Effector memory CD4-positive, alpha-beta T cell (primary cell): ENCODE measurements at regions not wholly inside any gene's neighbourhood (a gene's known extent, or its start where the extent isn't known, plus 50 kb on each side); places are given as distances from the start of the nearest gene placed in this dataset.
"Not testable (repeated sequence)": the region's sequence is repeated elsewhere in the genome, so short reads cannot be mapped to it uniquely, and the experiment has no call there.

Experiments used
- DNase-seq, 3 donors: peaks; one replicate each; pipeline ENCODE4 v3.0.0-alpha.2; 2020
- H3K27ac ChIP-seq: 2 replicates; pipeline ENCODE4 v1.7.0; 2013; ENCODE audit warnings: mild to moderate bottlenecking, low read length, moderate library complexity; ENCODE audit not compliant: insufficient read depth, poor library complexity, severe bottlenecking
- H3K27me3 ChIP-seq: replicated peaks from 2 replicates; pipeline ENCODE4 v1.7.0; 2013; ENCODE audit warnings: mild to moderate bottlenecking, low read length; ENCODE audit not compliant: insufficient read depth, control insufficient read depth, poor library complexity, severe bottlenecking
- H3K36me3 ChIP-seq: 2 replicates; pipeline ENCODE4 v1.7.0; 2013; ENCODE audit warnings: mild to moderate bottlenecking, low read length, moderate library complexity; ENCODE audit not compliant: control insufficient read depth, insufficient read depth
- H3K4me1 ChIP-seq: 2 replicates; pipeline ENCODE4 v1.7.0; 2013; ENCODE audit warnings: low read length, mild to moderate bottlenecking; ENCODE audit not compliant: control insufficient read depth, insufficient read depth, poor library complexity, severe bottlenecking
- H3K4me3 ChIP-seq: 2 replicates; pipeline ENCODE4 v1.7.0; 2013; ENCODE audit warnings: low read length, low read depth, mild to moderate bottlenecking; ENCODE audit not compliant: insufficient read depth, poor library complexity, severe bottlenecking
- H3K9me3 ChIP-seq: 2 replicates; pipeline ENCODE4 v1.7.0; 2013; ENCODE audit warnings: mild to moderate bottlenecking, low read length, moderate library complexity; ENCODE audit not compliant: control insufficient read depth

DNA sequence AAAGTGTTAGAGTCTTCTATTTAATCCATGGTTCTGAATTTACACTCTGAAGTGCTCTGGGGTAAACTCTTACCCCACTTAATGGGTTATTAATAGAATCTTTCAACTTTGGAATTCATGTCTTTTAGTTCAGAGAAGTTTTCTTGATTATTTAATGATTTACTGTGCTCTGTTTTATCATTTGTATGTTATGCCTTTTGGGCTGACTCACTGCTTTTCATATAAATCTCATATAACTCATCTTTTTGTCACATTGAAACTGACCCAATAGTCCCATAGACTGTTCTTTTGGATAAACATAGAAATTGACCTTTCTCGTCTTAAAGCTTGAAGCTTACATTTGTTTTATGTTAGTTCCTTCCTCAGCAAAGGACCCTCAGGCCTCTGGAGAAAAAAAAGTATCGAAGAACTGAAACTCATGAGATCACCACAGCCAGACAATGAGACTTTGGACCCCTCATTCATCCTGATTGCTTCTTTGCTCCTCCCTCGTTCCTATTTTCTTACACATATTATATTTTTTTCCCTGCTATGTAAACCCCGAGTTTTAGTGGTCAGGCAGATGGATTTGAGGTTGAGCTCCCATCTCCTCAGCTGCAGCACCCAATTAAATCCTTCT lies 229.1 kb upstream of the CBLB start:
- no peak overlapping the region for H3K27ac ChIP-seq
- H3K9me3 ChIP-seq: no peaks in the 10 kb centered on the region
- H3K4me1 ChIP-seq: no peaks in the 10 kb centered on the region
- no peaks in the 10 kb centered on the region for H3K36me3 ChIP-seq
- no peak for DNase-seq
- no peaks in the 10 kb centered on the region for H3K27me3 ChIP-seq
- H3K4me3 ChIP-seq: no peak overlapping the region

DNA sequence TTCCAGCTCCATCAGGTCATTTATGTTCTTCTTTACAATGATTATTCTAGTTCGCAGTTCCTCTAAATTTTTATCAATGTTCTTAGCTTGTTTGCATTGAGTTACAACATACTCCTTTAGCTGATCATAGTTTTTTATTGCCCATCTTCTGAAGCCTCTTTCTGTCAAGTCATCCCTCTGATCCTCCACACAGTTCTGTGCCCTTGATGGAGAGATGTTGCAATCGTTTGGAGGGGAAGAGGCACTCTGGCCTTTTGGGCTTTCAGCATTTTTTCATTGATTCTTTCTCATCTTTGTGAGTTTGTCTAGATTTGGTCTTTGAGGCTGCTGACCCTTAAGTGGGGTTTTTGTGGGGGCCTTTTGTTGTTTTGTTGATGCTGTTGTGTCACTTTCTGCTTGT lies 234.6 kb upstream of the CBLB start:
- no peak for DNase-seq
- Histone ChIP-seq H3K27me3 (no peaks in the 10 kb centered on the region), H3K36me3 (no peaks in the 10 kb centered on the region), H3K4me1 (no peaks in the 10 kb centered on the region), H3K27ac (no peak overlapping the region), H3K9me3 (no peaks in the 10 kb centered on the region), H3K4me3 (no peak overlapping the region)

DNA sequence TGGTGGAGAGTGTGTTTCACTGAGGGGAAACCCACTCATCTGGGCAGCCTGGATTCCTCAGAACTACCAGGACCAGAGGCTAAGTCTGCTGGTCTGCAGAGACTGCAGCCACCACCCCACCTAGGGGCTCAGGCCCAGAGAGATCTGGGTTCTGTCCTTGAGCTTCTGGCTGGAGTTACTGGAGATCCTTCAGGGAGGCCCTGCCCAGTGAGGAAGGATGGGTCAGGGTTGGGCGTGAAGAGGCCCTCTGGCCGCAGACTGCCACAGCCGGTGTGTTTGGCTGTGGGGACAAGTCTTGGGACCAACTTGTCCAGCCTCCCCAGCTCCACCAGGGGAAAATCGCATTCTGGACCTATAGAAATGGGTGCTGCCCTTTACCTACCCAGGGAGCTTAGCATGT lies 235.3 kb upstream of the CBLB start:
- H3K27ac ChIP-seq: no peak overlapping the region
- H3K4me3 ChIP-seq: no peak overlapping the region
- no peaks in the 10 kb centered on the region for H3K27me3 ChIP-seq
- DNase-seq: no peak
- no peaks in the 10 kb centered on the region for H3K36me3 ChIP-seq
- H3K9me3 ChIP-seq: no peaks in the 10 kb centered on the region
- H3K4me1 ChIP-seq: no peaks in the 10 kb centered on the region

DNA sequence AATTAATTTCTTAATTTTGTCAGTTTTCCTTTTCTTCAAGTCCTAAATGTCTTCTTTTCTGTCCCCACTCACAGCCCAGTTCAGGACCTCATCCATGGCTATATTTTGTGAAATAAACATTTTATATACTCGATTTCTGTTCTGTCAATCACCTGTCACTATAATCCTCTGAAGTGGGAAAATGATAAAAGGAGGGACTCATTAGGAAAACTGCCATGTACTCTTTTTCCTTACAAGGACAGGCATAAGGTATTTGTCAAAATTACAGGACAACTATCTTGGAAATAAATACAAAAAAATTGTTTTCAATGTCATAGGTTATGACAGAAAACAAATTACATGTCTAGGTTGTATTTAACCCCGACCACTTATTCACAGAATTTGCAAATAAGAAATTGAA lies 240.1 kb upstream of the CBLB start:
- Histone ChIP-seq H3K27me3 (no peaks in the 10 kb centered on the region), H3K27ac (no peak overlapping the region), H3K4me1 (no peaks in the 10 kb centered on the region), H3K4me3 (no peak overlapping the region), H3K36me3 (no peaks in the 10 kb centered on the region), H3K9me3 (no peaks in the 10 kb centered on the region)
- no peak for DNase-seq

DNA sequence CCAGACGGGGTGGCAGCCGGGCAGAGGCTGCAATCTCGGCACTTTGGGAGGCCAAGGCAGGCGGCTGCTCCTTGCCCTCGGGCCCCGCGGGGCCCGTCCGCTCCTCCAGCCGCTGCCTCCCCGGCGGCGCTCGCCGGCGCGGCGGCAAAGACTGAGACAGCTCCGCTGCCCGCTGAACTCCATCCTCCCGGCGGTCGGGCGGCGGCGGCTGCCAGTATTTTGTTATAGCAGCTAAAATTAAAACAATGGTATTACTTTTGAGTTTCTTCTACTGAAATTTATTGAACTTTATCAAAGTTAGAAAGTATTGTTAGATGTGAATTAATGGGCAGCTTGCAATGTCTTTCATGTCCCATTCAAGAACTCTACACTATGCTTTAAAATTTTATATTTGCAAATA lies 243.7 kb upstream of the CBLB start:
- H3K36me3 ChIP-seq, DNase-seq, H3K4me3 ChIP-seq, H3K9me3 ChIP-seq, H3K27me3 ChIP-seq, H3K27ac ChIP-seq, H3K4me1 ChIP-seq: not testable (repeated sequence)

DNA sequence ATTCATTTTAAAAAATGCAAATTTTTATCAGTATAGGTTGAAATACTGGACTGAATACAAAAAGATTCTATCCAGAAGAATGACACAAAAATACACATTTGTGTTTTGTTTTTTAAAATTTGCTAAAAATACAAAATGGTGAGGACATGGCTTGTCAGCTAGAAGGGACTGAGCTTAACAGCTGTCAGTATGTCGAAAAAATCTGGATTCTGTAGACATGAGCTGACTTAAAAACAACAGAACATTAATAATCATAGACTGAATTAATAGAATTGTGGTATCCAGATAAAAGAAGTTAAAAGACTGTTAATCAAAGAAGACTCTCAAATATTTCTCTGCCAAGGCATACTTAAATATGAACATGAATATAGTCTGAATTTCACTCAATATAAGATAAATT lies 244.9 kb upstream of the CBLB start:
- DNase-seq: no peak
- no peak overlapping the region for H3K27ac ChIP-seq
- no peak overlapping the region for H3K4me3 ChIP-seq
- H3K4me1 ChIP-seq: no peaks in the 10 kb centered on the region
- no peaks in the 10 kb centered on the region for H3K36me3 ChIP-seq
- H3K9me3 ChIP-seq: no peaks in the 10 kb centered on the region
- no peaks in the 10 kb centered on the region for H3K27me3 ChIP-seq

DNA sequence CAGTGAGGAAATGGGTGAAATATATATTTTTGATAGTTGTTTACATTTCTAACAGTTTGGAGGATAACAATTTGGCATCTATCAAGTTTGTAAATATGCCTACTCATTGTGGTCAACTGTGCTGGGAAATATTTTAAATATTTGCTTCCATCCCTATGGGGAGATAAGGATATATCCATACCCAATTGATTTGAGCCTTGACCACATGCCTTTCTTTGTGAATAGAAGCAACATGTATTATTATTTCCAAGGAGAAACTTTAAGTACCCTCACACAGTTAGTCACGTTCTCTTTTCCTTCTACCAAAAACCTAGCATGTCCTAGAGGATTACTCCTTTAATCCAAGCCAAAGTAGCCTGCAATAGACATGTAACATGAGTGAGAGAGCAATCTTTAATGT lies 245.4 kb upstream of the CBLB start:
- no peak for DNase-seq
- Histone ChIP-seq H3K4me1 (no peaks in the 10 kb centered on the region), H3K27ac (no peak overlapping the region), H3K36me3 (no peaks in the 10 kb centered on the region), H3K4me3 (no peak overlapping the region), H3K9me3 (no peaks in the 10 kb centered on the region), H3K27me3 (no peaks in the 10 kb centered on the region)

DNA sequence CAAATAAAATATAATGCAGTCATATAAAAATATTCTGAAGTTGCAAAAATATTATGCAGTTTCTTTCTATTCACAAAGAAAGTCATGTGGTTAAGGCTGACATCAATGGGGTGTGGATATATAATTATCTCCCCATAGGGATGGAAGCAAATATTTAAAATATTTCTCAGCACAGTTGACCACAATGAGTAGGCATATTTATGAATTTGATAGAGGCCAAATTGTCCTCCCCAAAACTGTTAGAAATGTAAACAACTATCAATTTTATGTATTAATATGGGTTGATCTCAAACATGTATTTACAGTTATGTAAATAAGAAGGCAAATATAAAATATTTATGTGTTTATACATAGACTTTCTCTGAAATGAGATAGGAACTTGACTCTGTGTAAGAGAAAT lies 246.0 kb upstream of the CBLB start:
- H3K9me3 ChIP-seq: no peaks in the 10 kb centered on the region
- H3K27me3 ChIP-seq: no peaks in the 10 kb centered on the region
- no peak overlapping the region for H3K27ac ChIP-seq
- H3K36me3 ChIP-seq: no peaks in the 10 kb centered on the region
- DNase-seq: no peak
- H3K4me1 ChIP-seq: no peaks in the 10 kb centered on the region
- no peak overlapping the region for H3K4me3 ChIP-seq

DNA sequence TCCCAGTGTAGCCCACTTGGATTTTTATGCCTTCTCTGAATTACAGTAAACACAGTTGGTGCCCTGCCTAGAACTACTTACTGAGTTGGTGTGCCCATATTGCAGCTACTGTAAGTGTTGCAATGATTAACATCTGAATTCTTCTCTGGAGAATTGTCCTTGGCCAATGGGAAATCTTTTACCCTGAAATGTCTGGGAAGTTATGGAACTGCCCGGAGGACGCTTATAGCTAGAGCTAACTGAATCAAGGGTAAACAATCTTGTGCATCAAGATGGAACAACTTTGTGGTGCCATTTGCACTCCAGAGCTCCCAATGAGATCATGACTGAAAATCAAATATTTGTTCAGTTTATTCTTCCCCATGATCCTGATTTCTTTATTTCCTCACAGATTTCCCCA lies 246.7 kb upstream of the CBLB start:
- no peak for DNase-seq
- H3K27ac ChIP-seq: no peak overlapping the region

DNA sequence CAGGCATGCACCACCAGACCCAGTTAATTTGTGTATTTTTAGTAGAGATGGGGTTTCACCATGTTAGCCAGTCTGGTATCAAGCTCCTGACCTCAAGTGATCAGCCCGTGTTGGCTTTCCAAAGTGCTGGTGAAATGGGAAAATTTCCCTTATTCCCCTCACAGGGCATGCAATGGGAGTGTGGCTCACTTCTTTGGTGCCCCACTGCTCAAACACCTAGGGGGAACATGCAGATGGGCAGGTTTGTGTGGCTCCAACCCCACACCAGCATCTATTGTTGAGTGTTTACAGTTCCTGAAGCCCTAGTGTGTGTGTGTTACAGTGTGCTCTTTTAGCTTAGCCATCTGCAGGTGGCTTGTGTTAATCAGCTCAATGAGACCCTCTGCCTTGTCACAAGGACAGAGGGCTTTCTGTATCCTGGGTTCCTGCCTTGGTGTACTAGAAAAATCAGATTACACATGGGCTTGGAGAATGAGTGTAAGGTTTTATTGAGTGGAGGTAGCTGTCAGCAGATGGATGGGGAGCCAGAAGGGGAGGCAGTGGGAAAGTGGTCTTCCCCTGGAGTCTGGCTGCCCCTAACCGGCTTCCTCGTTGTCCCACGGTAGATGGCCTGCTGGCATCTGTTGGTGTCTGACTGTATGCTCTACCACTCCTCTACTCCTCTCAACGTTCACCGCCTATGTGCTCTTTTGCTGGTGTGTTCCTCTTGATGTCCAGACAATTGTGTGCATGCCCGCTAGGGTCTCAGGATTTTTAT lies 248.1 kb upstream of the CBLB start:
- Histone ChIP-seq H3K27ac (no peak overlapping the region), H3K27me3 (no peaks in the 10 kb centered on the region), H3K9me3 (no peaks in the 10 kb centered on the region), H3K36me3 (no peaks in the 10 kb centered on the region), H3K4me1 (no peaks in the 10 kb centered on the region), H3K4me3 (no peak overlapping the region)
- no peak for DNase-seq

More for the DNA sequence above, 246.7 kb upstream of the CBLB start:
- H3K4me1 ChIP-seq: no peaks in the 10 kb centered on the region
- no peaks in the 10 kb centered on the region for H3K36me3 ChIP-seq
- H3K4me3 ChIP-seq: no peak overlapping the region
- no peaks in the 10 kb centered on the region for H3K27me3 ChIP-seq
- H3K9me3 ChIP-seq: no peaks in the 10 kb centered on the region
